ENCODE measurements at regions not wholly inside any gene's neighbourhood (a gene's known extent, or its start where the extent isn't known, plus 50 kb on each side); places are given as distances from the start of the nearest gene placed in this dataset.

GRCh38 chr13:42658019-42658418, 84.1 kb downstream of the TNFSF11 start:
- intact Hi-C loops (cut with micrococcal nuclease), result no loop called here
- no peaks in the 10 kb centered on the region for H3K4me1 Mint-ChIP-seq (ENCODE audit: low read depth)
- H3K27ac Mint-ChIP-seq, result no peak overlapping the region
- no peak for DNase-seq
- H3K9me3 Mint-ChIP-seq, result no peaks in the 10 kb centered on the region
- ChIA-PET CTCF (no interaction called here), POLR2A (no interaction called here)
- no peak overlapping the region for H3K4me3 Mint-ChIP-seq
- H3K27me3 Mint-ChIP-seq, result peaks cover 41% of the 10 kb centered on the region
- no peaks in the 10 kb centered on the region for H3K36me3 Mint-ChIP-seq

GRCh38 chr13:42660333-42660965, 86.5 kb downstream of the TNFSF11 start:
- Mint-ChIP-seq H3K27ac (no peak overlapping the region), H3K27me3 (peaks cover 37% of the 10 kb centered on the region)
- intact Hi-C loops (cut with micrococcal nuclease), result no loop called here

GRCh38 chr13:42667638-42668037, 93.7 kb downstream of the TNFSF11 start:
- POLR2A ChIA-PET, result no interaction called here
- Mint-ChIP-seq H3K4me1 (ENCODE audit: low read depth) (no peaks in the 10 kb centered on the region), H3K36me3 (no peaks in the 10 kb centered on the region), H3K9me3 (peaks cover 6% of the 10 kb centered on the region), H3K27me3 (peaks cover 10% of the 10 kb centered on the region), H3K27ac (no peak overlapping the region), H3K4me3 (no peak overlapping the region)
- DNase-seq, result no peak
- CTCF ChIA-PET, result no interaction called here
- intact Hi-C loops (cut with micrococcal nuclease), result no loop called here

More at GRCh38 chr13:42660333-42660965, 86.5 kb downstream of the TNFSF11 start:
- Mint-ChIP-seq H3K4me1 (ENCODE audit: low read depth) (no peaks in the 10 kb centered on the region), H3K9me3 (no peaks in the 10 kb centered on the region), H3K36me3 (no peaks in the 10 kb centered on the region), H3K4me3 (no peak overlapping the region)
- ChIA-PET POLR2A (no interaction called here), CTCF (interaction anchor here (0.9 kb wide), 1 partner anchor 36 kb away, joined by 3 read pairs; no protein-coding TSS in a partner anchor)
- DNase-seq, result no peak

- intact Hi-C loops (cut with micrococcal nuclease), result no loop called here
- Mint-ChIP-seq H3K4me1 (ENCODE audit: low read depth) (no peaks in the 10 kb centered on the region), H3K27ac (no peak overlapping the region), H3K9me3 (peaks cover 6% of the 10 kb centered on the region), H3K36me3 (no peaks in the 10 kb centered on the region), H3K27me3 (no peaks in the 10 kb centered on the region), H3K4me3 (no peak overlapping the region)
- CTCF ChIA-PET, result no interaction called here
- DNase-seq, result no peak
- POLR2A ChIA-PET, result interaction anchor here (0.6 kb wide), 1 partner anchor 813 kb away, joined by 4 read pairs; no protein-coding TSS in a partner anchor
Observed at GRCh38 chr13:42671502-42671901, 97.5 kb downstream of the TNFSF11 start.

- POLR2A ChIA-PET, result no interaction called here
- Mint-ChIP-seq H3K27me3 (no peaks in the 10 kb centered on the region), H3K36me3 (no peaks in the 10 kb centered on the region), H3K4me3 (no peak overlapping the region), H3K9me3 (no peaks in the 10 kb centered on the region), H3K4me1 (ENCODE audit: low read depth) (no peaks in the 10 kb centered on the region), H3K27ac (no peak overlapping the region)
- DNase-seq, result no peak
- CTCF ChIA-PET, result no interaction called here
- intact Hi-C loops (cut with micrococcal nuclease), result no loop called here
Observed at GRCh38 chr13:42673677-42674076, 99.7 kb downstream of the TNFSF11 start.

GRCh38 chr13:42680748-42681147, 100.6 kb upstream of the FAM216B start:
- ChIA-PET POLR2A (no interaction called here), CTCF (no interaction called here)
- Mint-ChIP-seq H3K9me3 (no peaks in the 10 kb centered on the region), H3K36me3 (no peaks in the 10 kb centered on the region), H3K4me1 (ENCODE audit: low read depth) (no peaks in the 10 kb centered on the region), H3K27ac (no peak overlapping the region), H3K27me3 (peaks cover 11% of the 10 kb centered on the region), H3K4me3 (no peak overlapping the region)
- intact Hi-C loops (cut with micrococcal nuclease), result no loop called here
- no peak for DNase-seq

- POLR2A ChIA-PET, result no interaction called here
- Mint-ChIP-seq H3K27me3 (peaks cover 11% of the 10 kb centered on the region), H3K4me3 (no peak overlapping the region), H3K27ac (no peak overlapping the region), H3K4me1 (ENCODE audit: low read depth) (no peaks in the 10 kb centered on the region), H3K9me3 (no peaks in the 10 kb centered on the region), H3K36me3 (no peaks in the 10 kb centered on the region)
- DNase-seq, result no peak
- CTCF ChIA-PET, result no interaction called here
- intact Hi-C loops (cut with micrococcal nuclease), result no loop called here
Observed at GRCh38 chr13:42681326-42682100, 99.9 kb upstream of the FAM216B start.

- intact Hi-C loops (cut with micrococcal nuclease), result no loop called here
- peaks cover 9% of the 10 kb centered on the region for H3K27me3 Mint-ChIP-seq
- ChIA-PET CTCF (no interaction called here), POLR2A (no interaction called here)
- no peak overlapping the region for H3K27ac Mint-ChIP-seq
- DNase-seq, result no peak
- H3K9me3 Mint-ChIP-seq, result peaks cover 3% of the 10 kb centered on the region
- H3K36me3 Mint-ChIP-seq, result no peaks in the 10 kb centered on the region
- H3K4me3 Mint-ChIP-seq, result no peak overlapping the region
- H3K4me1 Mint-ChIP-seq (ENCODE audit: low read depth), result no peaks in the 10 kb centered on the region
Observed at GRCh38 chr13:42684226-42684625, 97.2 kb upstream of the FAM216B start.

GRCh38 chr13:42685751-42686150, 95.6 kb upstream of the FAM216B start:
- DNase-seq, result no peak
- Mint-ChIP-seq H3K4me3 (no peak overlapping the region), H3K9me3 (peaks cover 3% of the 10 kb centered on the region), H3K4me1 (ENCODE audit: low read depth) (no peaks in the 10 kb centered on the region), H3K36me3 (no peaks in the 10 kb centered on the region), H3K27ac (no peak overlapping the region), H3K27me3 (peaks cover 5% of the 10 kb centered on the region)
- POLR2A ChIA-PET, result no interaction called here
- CTCF ChIA-PET, result no interaction called here
- intact Hi-C loops (cut with micrococcal nuclease), result no loop called here

GRCh38 chr13:42686165-42686564, 95.2 kb upstream of the FAM216B start:
- H3K27me3 Mint-ChIP-seq, result peaks cover 3% of the 10 kb centered on the region
- no peak overlapping the region for H3K27ac Mint-ChIP-seq
- ChIA-PET CTCF (interaction anchor here (0.6 kb wide), 1 partner anchor 1617 kb away, joined by 3 read pairs; no protein-coding TSS in a partner anchor), POLR2A (no interaction called here)
- DNase-seq, result no peak
- no peaks in the 10 kb centered on the region for H3K4me1 Mint-ChIP-seq (ENCODE audit: low read depth)
- intact Hi-C loops (cut with micrococcal nuclease), result no loop called here
- no peak overlapping the region for H3K4me3 Mint-ChIP-seq
- H3K9me3 Mint-ChIP-seq, result peaks cover 3% of the 10 kb centered on the region
- no peaks in the 10 kb centered on the region for H3K36me3 Mint-ChIP-seq

GRCh38 chr13:42688821-42689220, 92.6 kb upstream of the FAM216B start:
- ChIA-PET POLR2A (no interaction called here), CTCF (no interaction called here)
- H3K9me3 Mint-ChIP-seq, result peaks cover 3% of the 10 kb centered on the region
- no peak for DNase-seq
- no peak overlapping the region for H3K4me3 Mint-ChIP-seq
- intact Hi-C loops (cut with micrococcal nuclease), result no loop called here
- H3K36me3 Mint-ChIP-seq, result no peaks in the 10 kb centered on the region
- H3K27me3 Mint-ChIP-seq, result peaks cover 3% of the 10 kb centered on the region
- no peaks in the 10 kb centered on the region for H3K4me1 Mint-ChIP-seq (ENCODE audit: low read depth)
- no peak overlapping the region for H3K27ac Mint-ChIP-seq

GRCh38 chr13:42696191-42696590, 85.2 kb upstream of the FAM216B start:
- Mint-ChIP-seq H3K4me3 (no peak overlapping the region), H3K27me3 (peaks cover 15% of the 10 kb centered on the region), H3K27ac (no peak overlapping the region), H3K4me1 (ENCODE audit: low read depth) (no peaks in the 10 kb centered on the region), H3K9me3 (no peaks in the 10 kb centered on the region), H3K36me3 (no peaks in the 10 kb centered on the region)
- no peak for DNase-seq
- ChIA-PET POLR2A (no interaction called here), CTCF (interaction anchor here (1.1 kb wide), 1 partner anchor 35 kb away, joined by 3 read pairs; no protein-coding TSS in a partner anchor)
- intact Hi-C loops (cut with micrococcal nuclease), result no loop called here

- no peaks in the 10 kb centered on the region for H3K36me3 Mint-ChIP-seq
Observed at GRCh38 chr13:42699912-42700311, 81.5 kb upstream of the FAM216B start.

More at GRCh38 chr13:42699912-42700311, 81.5 kb upstream of the FAM216B start:
- Mint-ChIP-seq H3K4me1 (ENCODE audit: low read depth) (no peaks in the 10 kb centered on the region), H3K27me3 (peaks cover 9% of the 10 kb centered on the region), H3K9me3 (no peaks in the 10 kb centered on the region), H3K4me3 (no peak overlapping the region), H3K27ac (no peak overlapping the region)
- POLR2A ChIA-PET, result no interaction called here
- no peak for DNase-seq
- CTCF ChIA-PET, result no interaction called here
- intact Hi-C loops (cut with micrococcal nuclease), result no loop called here

Measured in activated CD4-positive, alpha-beta memory T cell treated with anti-CD3 and anti-CD28 coated beads for 36 hours (primary cell).